Gastrocnemius medialis (tissue), 4 donors: ENCODE measurements at regions not wholly inside any gene's neighbourhood (a gene's known extent, or its start where the extent isn't known, plus 50 kb on each side); places are given as distances from the start of the nearest gene placed in this dataset.

Experiments
- CTCF ChIP-seq, 5 experiments: fragments of 450-650 bp in 3 of 5; fragments of 200-600 bp in 2 of 5; sonication (generic) in 2 of 5; IDR thresholded peaks in 4 of 5; conservative IDR thresholded peaks in 1 of 5; 1 replicate in 4 of 5; 2 replicates in 1 of 5; pipeline ENCODE4 v1.5.1; 2016 to 2019; ENCODE audit warnings: antibody characterized with exemption in 5 of 5, mild to moderate bottlenecking in 3 of 5, moderate library complexity in 3 of 5
- POLR2A ChIP-seq, 2 donors: fragments of 450-650 bp; IDR thresholded peaks; one replicate each; pipeline ENCODE4 v1.6.1; 2017; ENCODE audit warnings: antibody characterized with exemption in 2 of 2, mild to moderate bottlenecking in 2 of 2, moderate library complexity in 2 of 2

- TF ChIP-seq CTCF (IDR thresholded peaks at IDR 0.05 in 4 of 5, conservative IDR thresholded peaks at IDR 0.05 in 1 of 5): no peak
- TF ChIP-seq POLR2A (IDR thresholded peaks at IDR 0.05): no peak
Measured at GRCh38 chr12:18922851-18923250, 184.9 kb downstream of the CAPZA3 start.
